HG03097 (cell line): ENCODE measurements at regions not wholly inside any gene's neighbourhood (a gene's known extent, or its start where the extent isn't known, plus 50 kb on each side); places are given as distances from the start of the nearest gene placed in this dataset.
"Not testable (repeated sequence)": the region's sequence is repeated elsewhere in the genome, so short reads cannot be mapped to it uniquely, and the experiment has no call there.

ENCODE experiments used
- ATAC-seq: cut with Tn5 transposase; IDR thresholded peaks from one replicate; pipeline ENCODE4 v1.9.1; 2021; ENCODE audit not compliant: unreplicated experiment, low FRiP score

DNA sequence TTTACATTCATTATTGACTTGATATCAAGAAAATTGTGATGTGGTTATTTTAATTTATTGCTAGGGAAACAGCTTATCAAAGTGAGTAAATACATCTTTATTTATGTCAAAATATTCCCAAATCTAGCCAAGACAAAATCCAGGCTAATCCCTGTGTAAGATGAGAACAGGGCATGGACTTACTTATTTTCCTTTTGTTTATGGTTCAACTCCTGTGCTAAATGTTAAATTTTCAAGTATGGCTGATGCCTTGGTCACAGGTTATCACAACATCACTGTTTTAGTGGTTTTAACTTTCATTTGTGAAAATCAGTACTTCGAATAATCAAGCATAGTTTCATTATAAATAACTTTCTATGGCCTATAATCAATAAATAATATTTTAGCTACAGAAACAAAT, 657.0 kb upstream of the SYT4 start:
- ATAC-seq, result no peak

DNA sequence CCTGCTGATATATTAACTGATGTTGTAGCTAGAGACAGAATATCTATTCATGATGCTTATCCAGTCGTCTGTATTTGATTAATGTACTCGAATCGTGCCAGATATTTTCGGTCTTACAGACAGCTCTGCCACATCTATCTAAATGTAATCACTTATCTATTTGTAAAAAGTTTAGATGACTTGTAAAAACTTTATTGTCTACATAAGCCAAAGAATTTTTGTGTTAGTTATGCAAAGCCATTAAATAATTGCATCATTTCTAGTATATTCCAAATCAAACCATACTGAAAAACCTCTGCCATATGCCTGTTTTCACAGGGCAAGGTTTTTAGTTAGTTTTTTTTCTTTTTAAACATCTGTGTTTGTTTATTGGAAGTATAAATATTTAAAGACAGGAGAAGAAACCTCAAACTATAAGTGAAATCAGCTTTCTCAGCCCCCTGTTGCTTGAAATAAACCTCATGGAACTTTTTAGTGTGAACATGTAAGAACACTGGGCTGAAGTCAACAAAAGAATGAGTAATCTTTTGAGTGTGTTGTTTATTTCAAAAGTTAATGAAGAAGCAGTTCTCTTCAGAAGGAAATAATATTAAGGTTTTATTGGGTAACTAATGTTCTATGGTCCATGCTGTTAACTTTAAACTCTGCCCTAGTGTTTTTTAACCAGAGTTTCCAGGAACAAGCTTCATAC, 657.6 kb upstream of the SYT4 start:
- no peak for ATAC-seq

DNA sequence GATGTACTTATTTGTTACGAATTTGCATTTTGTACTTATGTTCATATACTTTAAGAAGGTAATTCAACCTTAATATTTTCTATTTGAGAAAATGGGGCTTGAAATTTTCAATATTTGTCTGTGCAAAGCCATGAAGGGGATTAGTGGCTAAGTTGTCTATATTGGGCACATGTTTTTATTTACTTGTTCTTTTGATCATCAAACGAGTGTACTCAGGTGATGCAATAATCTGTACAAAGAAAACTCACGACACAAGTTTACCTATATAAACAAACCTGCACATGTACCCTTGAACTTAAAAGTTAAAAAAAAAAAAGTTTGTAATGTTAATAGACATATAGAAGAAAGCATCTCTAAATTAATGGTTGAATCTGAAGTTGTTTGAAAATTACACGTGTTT, 658.9 kb upstream of the SYT4 start:
- no peak for ATAC-seq

DNA sequence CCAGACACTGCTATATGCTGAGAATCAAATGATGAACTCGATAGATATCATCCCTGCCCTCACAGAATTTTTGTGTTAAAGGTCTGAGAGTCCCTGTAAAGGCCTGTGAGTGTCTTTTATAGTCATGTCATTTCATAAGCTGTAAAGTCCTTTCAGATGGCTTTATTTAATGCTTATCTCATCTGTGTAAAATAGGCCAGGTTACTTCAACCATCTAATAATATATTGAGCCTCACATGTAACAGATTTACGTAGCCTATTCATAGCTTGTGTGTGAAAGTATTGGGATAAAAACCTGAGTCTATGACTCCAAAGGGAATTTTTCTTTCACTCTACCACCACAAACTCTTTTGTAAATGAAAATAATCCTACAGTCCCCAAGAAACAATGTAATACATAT, 672.0 kb upstream of the SYT4 start:
- ATAC-seq, result no peak

DNA sequence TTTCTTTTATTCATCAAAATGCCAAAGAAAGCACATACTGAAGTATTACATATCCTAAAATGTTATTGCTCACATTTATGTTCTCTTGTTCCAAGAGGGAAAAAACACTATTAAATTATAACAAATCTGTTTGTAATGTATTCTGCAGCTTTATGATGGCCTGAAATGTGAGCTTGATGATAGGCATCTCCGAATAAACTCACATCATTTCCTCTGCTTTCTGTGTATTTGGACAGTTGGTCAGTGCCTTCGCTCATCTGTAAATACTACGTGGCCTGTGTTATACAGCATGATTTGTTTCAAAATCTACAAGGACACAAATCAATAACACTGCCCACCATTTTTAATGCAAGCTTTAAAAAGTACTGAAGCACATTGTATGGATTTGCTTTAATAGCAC, 672.8 kb upstream of the SYT4 start:
- ATAC-seq, result no peak

DNA sequence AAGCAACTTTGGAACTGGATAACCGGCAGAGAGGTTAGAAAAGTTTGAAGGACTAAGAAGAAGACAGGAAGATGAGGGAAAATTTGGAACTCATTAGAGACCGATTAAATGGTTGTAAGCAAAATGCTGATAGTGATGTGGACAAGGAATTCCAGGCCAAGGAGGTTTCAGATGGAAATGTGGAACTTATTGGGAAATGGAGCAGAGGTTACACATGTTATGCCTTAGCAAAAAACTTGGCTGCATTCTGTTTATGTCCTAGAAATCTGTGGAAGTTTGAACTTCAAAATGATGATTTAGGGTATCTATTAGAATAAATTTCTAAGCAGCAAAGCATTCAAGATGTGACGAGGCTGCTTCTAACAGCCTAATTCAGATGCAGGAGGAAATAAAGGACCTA, 675.1 kb upstream of the SYT4 start:
- no peak for ATAC-seq

DNA sequence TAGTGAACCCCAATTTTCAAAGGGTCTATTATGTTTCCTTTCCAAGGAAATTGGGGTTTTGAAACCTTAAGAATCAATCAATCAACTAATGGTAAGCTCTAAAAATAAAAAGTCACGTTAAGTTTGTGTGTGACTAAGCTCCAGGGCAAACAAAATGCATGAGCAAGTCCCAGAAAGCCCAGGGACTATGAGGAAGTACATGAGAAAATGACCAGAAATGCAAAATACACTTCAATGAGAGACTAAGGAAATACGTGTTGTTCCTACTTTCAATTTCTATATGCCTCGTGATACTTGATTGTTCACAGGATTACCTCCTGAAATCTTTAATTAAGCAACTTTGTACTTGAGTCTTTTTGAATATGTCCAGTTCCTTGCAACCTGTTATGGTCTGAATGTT, 684.4 kb upstream of the SYT4 start:
- no peak for ATAC-seq

DNA sequence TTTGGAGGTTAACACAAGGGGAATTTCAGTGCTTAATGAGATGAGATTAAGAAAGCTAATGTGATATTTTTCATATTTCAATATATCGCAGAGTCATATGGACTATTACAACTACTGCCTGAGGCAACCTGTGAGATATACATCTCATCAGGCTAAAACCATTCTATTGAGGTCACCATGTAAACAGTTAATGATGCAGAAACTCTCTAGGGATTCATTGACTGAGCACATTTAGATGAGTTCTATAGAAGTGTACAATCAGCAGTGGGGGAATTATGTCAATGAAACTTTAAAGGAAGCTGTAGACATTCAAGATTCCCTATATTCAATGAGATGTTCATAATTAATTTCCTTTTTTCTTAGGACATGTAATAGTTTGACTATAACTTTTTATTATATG, 687.4 kb upstream of the SYT4 start:
- no peak for ATAC-seq

DNA sequence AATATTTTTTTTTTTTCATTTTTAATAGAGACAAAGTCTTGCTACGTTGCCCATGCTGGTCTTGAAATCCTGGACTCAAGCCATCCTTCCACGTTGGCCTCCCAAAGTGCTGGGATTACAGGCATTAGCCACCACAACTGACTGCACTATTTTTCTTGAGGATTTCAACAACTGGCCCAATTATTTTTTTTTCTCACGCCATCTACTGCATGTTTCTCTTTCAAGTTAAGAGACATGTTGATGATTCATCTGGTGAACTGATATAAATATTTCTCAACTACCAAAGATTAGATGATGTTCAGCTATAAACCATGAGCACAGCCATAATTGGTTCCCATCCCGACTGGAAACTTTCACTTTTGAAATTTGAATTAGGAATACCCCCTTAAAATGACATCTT, 688.4 kb upstream of the SYT4 start:
- no peak for ATAC-seq

DNA sequence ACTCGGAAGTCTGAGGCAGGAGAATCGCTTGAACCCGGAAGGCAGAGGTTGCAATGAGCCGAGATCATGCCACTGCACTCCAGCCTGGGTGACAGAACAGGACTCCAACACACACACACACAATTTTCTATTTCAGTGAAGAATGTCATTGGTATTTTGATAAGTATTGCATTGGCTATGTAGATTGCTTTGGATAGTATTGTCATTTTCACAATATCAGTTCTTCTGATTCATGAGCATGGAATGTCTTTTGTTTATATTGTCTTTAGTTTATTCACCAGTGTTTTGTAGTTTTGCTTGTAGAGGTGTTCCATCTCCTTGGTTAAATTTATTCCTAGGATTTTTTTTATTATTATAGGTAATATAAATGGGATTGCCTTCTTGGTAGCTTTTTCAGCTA, 693.4 kb upstream of the SYT4 start:
- ATAC-seq, result no peak

DNA sequence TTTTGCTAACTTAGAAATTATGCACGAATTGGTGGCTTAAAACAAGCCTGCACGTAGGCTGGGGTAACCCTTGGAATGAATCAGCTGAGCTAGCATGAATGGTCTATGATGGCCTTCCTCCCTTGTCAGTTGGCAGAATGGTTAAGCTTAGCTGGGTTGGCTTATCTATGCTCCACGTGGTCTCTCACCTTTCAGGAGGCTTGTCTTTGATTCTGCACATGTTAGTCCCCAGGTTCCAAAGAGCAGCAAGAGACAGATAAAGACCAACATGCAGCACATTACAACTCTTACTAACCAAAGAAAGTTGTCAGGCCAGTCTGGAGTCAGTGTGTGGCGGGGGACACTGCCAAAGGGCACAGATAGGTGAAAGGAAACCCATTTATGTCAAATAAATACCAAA, 700.9 kb upstream of the SYT4 start:
- ATAC-seq, result no peak

DNA sequence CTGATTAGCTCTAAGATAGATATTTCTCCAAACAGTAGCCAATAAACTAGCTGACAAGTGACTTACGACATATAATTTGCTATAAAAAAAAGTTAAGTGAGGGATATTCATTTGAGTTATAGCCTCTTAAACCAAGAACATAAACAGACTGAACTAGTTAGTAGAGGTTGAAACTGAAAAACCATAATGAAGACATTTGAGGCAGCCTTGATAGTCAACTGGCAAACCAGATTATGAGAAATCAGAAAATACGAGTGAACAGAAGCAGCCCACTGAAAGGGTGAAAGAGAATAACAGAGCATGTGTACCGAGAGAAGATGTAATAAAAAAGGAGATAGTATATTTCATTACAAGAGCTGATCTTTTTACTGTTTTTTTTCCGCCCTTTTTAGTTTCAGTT, 698.1 kb upstream of the SETBP1 start:
- no peak for ATAC-seq

DNA sequence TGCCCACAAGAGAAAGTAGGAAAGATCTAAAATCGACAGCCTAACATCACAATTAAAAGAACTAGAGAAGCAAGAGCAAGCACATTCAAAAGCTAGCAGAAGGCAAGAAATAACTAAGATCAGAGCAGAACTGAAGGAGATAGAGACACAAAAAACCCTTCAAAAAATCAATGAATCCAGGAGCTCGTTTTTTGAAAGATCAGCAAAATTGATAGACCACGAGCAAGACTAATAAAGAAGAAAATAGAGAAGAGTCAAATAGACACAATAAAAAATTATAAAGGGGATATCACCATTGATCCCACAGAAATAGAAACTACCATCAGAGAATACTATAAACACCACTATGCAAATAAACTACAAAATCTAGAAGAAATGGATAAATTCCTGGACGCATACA, 693.6 kb upstream of the SETBP1 start:
- not testable (repeated sequence) for ATAC-seq

DNA sequence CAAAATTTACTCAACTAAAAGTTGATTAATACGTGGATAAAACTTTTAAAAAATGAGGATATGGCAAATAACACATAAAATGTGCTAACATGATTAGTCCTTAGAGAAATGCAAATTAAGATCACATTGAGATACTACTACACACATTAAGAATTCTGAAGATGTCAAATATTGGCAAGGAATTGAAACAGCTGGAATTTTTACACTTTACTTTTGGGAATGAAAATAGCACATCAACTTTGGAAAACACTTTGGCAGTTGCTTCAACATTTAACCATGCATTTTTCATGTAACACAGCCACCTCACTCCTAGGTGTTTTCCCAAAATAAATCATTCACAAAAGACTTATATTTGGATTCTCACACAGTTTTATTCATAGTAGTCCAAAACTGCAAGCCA, 687.9 kb upstream of the SETBP1 start:
- ATAC-seq, result no peak

DNA sequence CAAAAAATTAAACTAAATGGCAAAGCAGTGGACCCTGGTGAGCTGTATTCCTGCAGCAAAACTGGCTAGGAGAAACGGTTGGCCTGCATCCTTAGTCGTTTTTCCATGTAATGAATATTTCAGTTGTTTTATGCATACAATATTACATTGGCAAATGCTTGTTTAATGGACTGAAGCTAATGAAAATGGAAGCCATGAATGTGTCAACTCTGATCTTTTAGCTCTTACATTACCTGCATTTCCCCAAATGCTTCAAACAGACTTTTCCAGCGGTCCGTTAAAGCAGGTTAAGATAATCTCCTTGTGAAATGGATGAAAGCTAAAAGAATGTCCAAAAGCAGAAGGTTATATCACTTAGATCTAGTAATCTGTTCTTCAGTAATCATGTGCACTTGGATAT, 686.3 kb upstream of the SETBP1 start:
- no peak for ATAC-seq

DNA sequence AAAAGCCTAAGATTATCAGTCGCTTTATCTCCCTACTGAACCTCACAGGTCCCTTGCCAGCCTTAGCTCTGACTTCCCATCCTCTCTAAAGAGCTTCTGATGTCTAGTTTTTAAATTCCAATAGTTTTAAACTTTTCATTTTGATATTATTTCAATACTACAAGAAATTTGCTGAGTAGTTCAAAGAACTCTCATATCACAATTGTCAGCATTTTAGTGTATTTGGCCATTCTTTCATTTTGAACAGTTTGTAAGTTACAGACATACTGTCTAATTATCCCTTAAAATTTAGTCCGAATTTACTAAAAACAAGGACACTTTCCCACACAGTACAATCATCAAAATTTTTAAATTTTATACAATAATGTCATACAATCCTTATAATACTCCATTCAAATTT, 666.8 kb upstream of the SETBP1 start:
- ATAC-seq, result no peak

DNA sequence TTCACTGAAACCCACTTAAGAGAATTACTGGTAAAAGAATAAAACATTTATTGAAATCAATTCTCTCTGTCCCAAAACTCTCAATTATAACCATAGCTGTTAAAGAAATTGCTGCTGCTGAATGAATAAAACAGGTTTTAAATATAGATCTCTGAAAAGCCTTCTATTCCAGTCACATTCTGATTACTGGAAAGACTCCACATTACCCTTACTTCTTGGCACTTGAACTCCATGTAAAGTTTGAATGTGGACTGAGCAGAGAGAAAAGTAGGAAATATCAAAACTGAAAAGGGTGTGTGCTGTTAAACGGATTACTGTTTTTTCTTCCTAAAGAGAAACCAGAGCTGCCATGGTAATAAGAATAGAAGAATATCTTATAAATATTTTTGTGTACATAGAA, 655.3 kb upstream of the SETBP1 start:
- ATAC-seq, result no peak

DNA sequence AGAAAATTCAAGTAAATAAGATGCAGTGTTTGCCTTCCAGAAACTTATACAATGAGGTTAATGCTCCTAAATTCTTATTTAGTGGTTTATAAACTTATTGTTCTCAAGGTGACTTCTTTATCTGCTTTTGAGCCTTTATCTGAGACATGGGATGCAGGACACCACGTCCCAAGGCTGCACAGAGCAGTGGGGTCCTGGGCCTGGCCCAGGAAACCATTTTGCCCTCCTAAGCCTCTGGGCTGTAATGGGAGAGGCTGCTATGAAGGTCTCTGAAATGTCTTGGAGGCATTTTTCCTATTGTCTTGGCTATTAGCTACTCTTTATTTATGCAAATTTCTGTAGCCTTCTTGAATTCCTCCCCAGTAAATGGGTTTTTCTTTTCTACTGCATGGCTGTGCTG, 652.6 kb upstream of the SETBP1 start:
- no peak for ATAC-seq

DNA sequence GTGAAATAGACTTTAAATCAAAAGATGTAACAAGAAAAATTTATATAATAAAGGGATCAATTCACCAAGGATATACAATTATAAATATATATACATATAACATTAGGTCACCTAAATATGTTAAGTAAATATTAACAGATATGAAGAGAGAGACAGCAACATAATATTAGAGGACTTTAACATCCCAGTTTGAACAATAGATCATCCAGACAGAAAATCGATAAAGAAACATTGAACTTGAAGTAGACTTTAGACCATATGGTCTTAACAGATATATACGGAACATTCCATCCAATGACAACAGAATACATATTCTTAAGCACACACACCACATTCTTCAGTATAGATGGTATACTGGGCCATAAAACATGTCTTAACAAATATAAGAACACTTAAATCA, 649.6 kb upstream of the SETBP1 start:
- no peak for ATAC-seq

DNA sequence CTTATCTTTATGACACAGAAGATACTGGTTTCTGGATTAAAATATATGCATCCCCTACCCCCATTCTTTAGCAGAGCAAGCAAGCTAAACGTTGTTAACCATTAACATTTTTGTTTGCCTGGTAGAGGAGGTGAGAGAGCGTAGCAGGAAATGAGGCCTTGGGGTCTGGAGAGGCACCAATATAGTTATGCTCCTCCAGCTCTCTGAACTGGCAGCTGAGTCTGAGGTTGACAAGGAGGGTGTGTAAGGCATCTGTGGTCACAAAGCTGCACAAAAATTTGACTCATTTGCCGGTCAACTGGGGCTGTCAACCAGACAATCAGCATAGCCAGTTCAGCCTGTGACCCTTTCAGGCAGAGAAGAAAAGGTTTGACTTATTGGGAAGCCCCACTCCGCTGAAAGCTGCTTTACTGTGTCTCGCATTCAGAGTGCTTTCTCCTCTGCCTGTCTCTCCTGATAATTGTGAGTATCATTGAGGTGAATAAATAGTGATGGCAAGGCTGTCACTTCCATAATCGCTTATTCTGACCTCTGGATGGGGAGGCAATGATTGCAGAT, 647.5 kb upstream of the SETBP1 start:
- peak; percentile 85 for ATAC-seq

DNA sequence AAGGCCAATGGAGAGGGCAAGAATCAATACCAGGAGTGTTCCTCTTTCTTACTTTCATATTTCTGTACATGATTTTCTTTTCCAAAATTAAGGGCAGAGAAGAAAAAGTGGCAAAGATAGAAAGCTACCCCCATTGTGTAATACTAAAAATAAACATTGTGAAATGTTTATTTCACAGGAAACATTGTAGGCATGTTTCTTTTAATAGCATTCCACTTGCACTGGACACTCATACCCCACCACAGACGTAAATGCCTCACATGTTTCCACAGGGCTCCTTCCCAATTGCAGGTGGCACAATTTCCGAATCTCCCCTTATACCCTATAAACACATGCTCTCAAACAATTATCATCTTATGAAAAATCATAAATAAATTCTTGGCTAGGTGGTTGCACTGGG, 645.1 kb upstream of the SETBP1 start:
- no peak for ATAC-seq

DNA sequence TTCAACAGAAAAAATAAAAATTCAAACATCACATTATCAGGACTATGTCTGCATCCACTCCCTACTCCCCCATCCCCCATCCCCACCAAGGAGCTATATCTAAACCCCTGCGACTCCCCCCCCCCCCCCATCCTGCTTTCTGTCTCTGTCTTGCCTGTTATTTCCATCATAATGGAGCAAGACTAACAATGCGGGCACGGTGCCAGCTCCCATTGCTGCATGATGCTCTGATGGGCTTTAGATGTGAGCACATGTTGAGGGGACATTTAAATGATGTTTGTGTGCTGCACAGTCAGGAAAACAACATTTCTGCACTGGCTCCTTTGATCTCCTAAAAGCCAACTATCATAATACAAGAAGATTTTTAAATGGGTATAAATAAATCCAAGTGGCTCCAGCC, 644.2 kb upstream of the SETBP1 start:
- ATAC-seq, result no peak

DNA sequence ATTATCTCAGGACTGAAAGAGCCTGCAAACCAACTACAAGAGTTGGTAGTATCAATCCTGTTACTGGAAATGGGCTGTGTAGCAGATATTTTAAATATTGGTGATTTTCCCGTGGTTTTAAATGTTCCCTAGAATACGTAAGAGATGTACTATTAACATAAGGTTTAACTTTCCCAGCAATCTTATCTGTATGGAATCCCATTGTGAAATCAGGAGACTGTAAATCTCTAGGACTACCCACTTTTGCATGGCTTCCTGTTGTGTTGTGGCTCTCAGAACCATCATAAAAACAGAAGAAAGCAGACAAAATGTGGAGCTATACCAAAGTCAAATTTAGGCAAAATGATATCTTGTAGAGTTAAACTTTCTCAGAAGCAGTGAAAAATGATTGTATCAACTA, 641.5 kb upstream of the SETBP1 start:
- no peak for ATAC-seq
